ELR (cell line): ENCODE measurements at regions not wholly inside any gene's neighbourhood (a gene's known extent, or its start where the extent isn't known, plus 50 kb on each side); places are given as distances from the start of the nearest gene placed in this dataset.
A peak's percentile ranks its signal among the peaks of the same experiment; 100 is the strongest.

Experiments
- DNase-seq: peaks from one replicate; pipeline ENCODE4 v3.0.0-alpha.2; 2015; ENCODE audit warnings: low read depth

GRCh38 chr14:71467361-71467811 lies 464.8 kb upstream of the RGS6 start:
- peak; percentile 79 for DNase-seq

GRCh38 chr14:71468701-71469100 lies 463.5 kb upstream of the RGS6 start:
- no peak for DNase-seq

- DNase-seq = no peak
Measured at GRCh38 chr14:71469643-71470335, 462.4 kb upstream of the RGS6 start.

GRCh38 chr14:71471634-71472355 lies 460.4 kb upstream of the RGS6 start:
- DNase-seq = no peak

- peak; percentile 33 for DNase-seq
Measured at GRCh38 chr14:71472356-71473340, 459.6 kb upstream of the RGS6 start.

GRCh38 chr14:71473843-71474242 lies 458.4 kb upstream of the RGS6 start:
- no peak for DNase-seq

GRCh38 chr14:71474301-71475265 lies 457.6 kb upstream of the RGS6 start:
- no peak for DNase-seq

GRCh38 chr14:71475916-71476315 lies 456.3 kb upstream of the RGS6 start:
- DNase-seq = no peak

- DNase-seq = peak; percentile 87
Measured at GRCh38 chr14:71478542-71478941, 453.7 kb upstream of the RGS6 start.

GRCh38 chr14:71481021-71481654 lies 451.1 kb upstream of the RGS6 start:
- no peak for DNase-seq

- no peak for DNase-seq
Measured at GRCh38 chr14:71482671-71483070, 449.6 kb upstream of the RGS6 start.

GRCh38 chr14:71483154-71483553 lies 449.1 kb upstream of the RGS6 start:
- DNase-seq = no peak

- no peak for DNase-seq
Measured at GRCh38 chr14:71485833-71486232, 446.4 kb upstream of the RGS6 start.

- no peak for DNase-seq
Measured at GRCh38 chr14:71486279-71486678, 445.9 kb upstream of the RGS6 start.

- DNase-seq = no peak
Measured at GRCh38 chr14:71487449-71487848, 444.8 kb upstream of the RGS6 start.

GRCh38 chr14:71487941-71488340 lies 444.3 kb upstream of the RGS6 start:
- DNase-seq = peak; percentile 54

GRCh38 chr14:71488703-71489191 lies 443.5 kb upstream of the RGS6 start:
- DNase-seq = no peak

GRCh38 chr14:71489742-71490141 lies 442.5 kb upstream of the RGS6 start:
- DNase-seq = no peak

GRCh38 chr14:71491931-71492330 lies 440.3 kb upstream of the RGS6 start:
- no peak for DNase-seq

- no peak for DNase-seq
Measured at GRCh38 chr14:71492346-71492745, 439.9 kb upstream of the RGS6 start.
